ENCODE measurements at regions not wholly inside any gene's neighbourhood (a gene's known extent, or its start where the extent isn't known, plus 50 kb on each side); places are given as distances from the start of the nearest gene placed in this dataset.

- H3K9ac ChIP-seq (ENCODE audit: low read depth, low read length, poor library complexity) = no peak overlapping the region
- H2AFZ ChIP-seq (ENCODE audit: low read length) = no peak overlapping the region
- H3K23ac ChIP-seq (ENCODE audit: low read depth, low read length, poor library complexity) = no peak overlapping the region
- H2BK120ac ChIP-seq (ENCODE audit: low read depth, low read length) = no peak overlapping the region
- DNase-seq (ENCODE audit: low spot score) = no peak
- H4K91ac ChIP-seq (ENCODE audit: low read depth, low read length, poor library complexity) = no peak overlapping the region
- H2AK5ac ChIP-seq (ENCODE audit: low read depth, low read length) = no peak overlapping the region
- no peak overlapping the region for H3K27ac ChIP-seq (replicated peaks; ENCODE audit: low read length)
- no peaks in the 10 kb centered on the region for H3K36me3 ChIP-seq (replicated peaks in 1 of 2; ENCODE audit: control insufficient read depth in 2 of 2, insufficient read depth in 2 of 2, low read length in 2 of 2)
- no peak overlapping the region for H3K4me2 ChIP-seq (ENCODE audit: insufficient read depth, low read length, poor library complexity, severe bottlenecking)
- H3K27me3 ChIP-seq (ENCODE audit: control insufficient read depth in 3 of 3, insufficient read depth in 3 of 3, low read depth in 1 of 3, low read length in 3 of 3) = no peaks in the 10 kb centered on the region
- H2BK12ac ChIP-seq (ENCODE audit: low read length) = no peak overlapping the region
- H2BK5ac ChIP-seq (ENCODE audit: low read length) = no peak overlapping the region
- H3K79me1 ChIP-seq (ENCODE audit: low read depth, low read length) = no peaks in the 10 kb centered on the region
- H3K18ac ChIP-seq (ENCODE audit: low read length) = no peak overlapping the region
- peaks cover 1 to 5% of the 10 kb centered on the region in 2 donors for H3K4me1 ChIP-seq (ENCODE audit: control insufficient read depth in 2 of 2, insufficient read depth in 1 of 2, low read depth in 1 of 2, low read length in 2 of 2)
- no peak overlapping the region for H3K14ac ChIP-seq (ENCODE audit: low read length)
- no peak overlapping the region for H4K8ac ChIP-seq (ENCODE audit: low read depth, low read length)
- no peak overlapping the region for H3K4me3 ChIP-seq (ENCODE audit: low read length in 2 of 2)
- WGBS, 2 donors (ENCODE audit: extremely low coverage in 2 of 2, insufficient read length in 2 of 2, insufficient replicate concordance in 1 of 2) = no CpG with 5 or more reads among the region's 2 CpGs
- H3K4ac ChIP-seq (ENCODE audit: low read length) = no peak overlapping the region
- H3K9me3 ChIP-seq (replicated peaks in 1 of 2; ENCODE audit: control insufficient read depth in 2 of 2, insufficient read depth in 1 of 2, low read depth in 1 of 2, low read length in 2 of 2) = no peaks in the 10 kb centered on the region
- no peak overlapping the region for H2BK15ac ChIP-seq (ENCODE audit: low read length)
Observed at GRCh38 chr11:80587906-80588305, 1147.1 kb upstream of the TENM4 start.

- H3K9ac ChIP-seq (ENCODE audit: low read depth, low read length, poor library complexity) = no peak overlapping the region
- H3K18ac ChIP-seq (ENCODE audit: low read length) = no peak overlapping the region
- no peak overlapping the region for H3K4ac ChIP-seq (ENCODE audit: low read length)
- no peak overlapping the region for H3K14ac ChIP-seq (ENCODE audit: low read length)
- H2BK12ac ChIP-seq (ENCODE audit: low read length) = no peak overlapping the region
- H3K79me1 ChIP-seq (ENCODE audit: low read depth, low read length) = no peaks in the 10 kb centered on the region
- no peak overlapping the region for H2BK120ac ChIP-seq (ENCODE audit: low read depth, low read length)
- no peak overlapping the region for H2BK15ac ChIP-seq (ENCODE audit: low read length)
- peaks cover 0 to 1% of the 10 kb centered on the region in 2 donors for H3K4me1 ChIP-seq (ENCODE audit: control insufficient read depth in 2 of 2, insufficient read depth in 1 of 2, low read depth in 1 of 2, low read length in 2 of 2)
- no CpG with 5 or more reads among the region's 1 CpG for WGBS, 2 donors (ENCODE audit: extremely low coverage in 2 of 2, insufficient read length in 2 of 2, insufficient replicate concordance in 1 of 2)
- H3K9me3 ChIP-seq (replicated peaks in 1 of 2; ENCODE audit: control insufficient read depth in 2 of 2, insufficient read depth in 1 of 2, low read depth in 1 of 2, low read length in 2 of 2) = no peaks in the 10 kb centered on the region
- no peak overlapping the region for H3K4me3 ChIP-seq (ENCODE audit: low read length in 2 of 2)
- no peak overlapping the region for H2AFZ ChIP-seq (ENCODE audit: low read length)
- no peak overlapping the region for H2BK5ac ChIP-seq (ENCODE audit: low read length)
- no peaks in the 10 kb centered on the region for H3K27me3 ChIP-seq (ENCODE audit: control insufficient read depth in 3 of 3, insufficient read depth in 3 of 3, low read depth in 1 of 3, low read length in 3 of 3)
- H4K91ac ChIP-seq (ENCODE audit: low read depth, low read length, poor library complexity) = no peak overlapping the region
- no peak overlapping the region for H3K4me2 ChIP-seq (ENCODE audit: insufficient read depth, low read length, poor library complexity, severe bottlenecking)
- no peak overlapping the region for H3K23ac ChIP-seq (ENCODE audit: low read depth, low read length, poor library complexity)
- H3K27ac ChIP-seq (replicated peaks; ENCODE audit: low read length) = no peak overlapping the region
- H4K8ac ChIP-seq (ENCODE audit: low read depth, low read length) = no peak overlapping the region
- no peak overlapping the region for H2AK5ac ChIP-seq (ENCODE audit: low read depth, low read length)
- H3K36me3 ChIP-seq (replicated peaks in 1 of 2; ENCODE audit: control insufficient read depth in 2 of 2, insufficient read depth in 2 of 2, low read length in 2 of 2) = no peaks in the 10 kb centered on the region
- no peak for DNase-seq (ENCODE audit: low spot score)
Observed at GRCh38 chr11:80586464-80586863, 1145.6 kb upstream of the TENM4 start.

- WGBS, 2 donors (ENCODE audit: extremely low coverage in 2 of 2, insufficient read length in 2 of 2, insufficient replicate concordance in 1 of 2) = no CpG with 5 or more reads among the region's 3 CpGs
- H3K9ac ChIP-seq (ENCODE audit: low read depth, low read length, poor library complexity) = no peak overlapping the region
- H2BK12ac ChIP-seq (ENCODE audit: low read length) = no peak overlapping the region
- H3K18ac ChIP-seq (ENCODE audit: low read length) = no peak overlapping the region
- no peak overlapping the region for H3K27ac ChIP-seq (replicated peaks; ENCODE audit: low read length)
- H3K9me3 ChIP-seq (replicated peaks in 1 of 2; ENCODE audit: control insufficient read depth in 2 of 2, insufficient read depth in 1 of 2, low read depth in 1 of 2, low read length in 2 of 2) = no peaks in the 10 kb centered on the region
- H3K4me1 ChIP-seq (ENCODE audit: control insufficient read depth in 2 of 2, insufficient read depth in 1 of 2, low read depth in 1 of 2, low read length in 2 of 2) = peaks cover 0 to 1% of the 10 kb centered on the region in 2 donors
- no peak overlapping the region for H3K4me3 ChIP-seq (ENCODE audit: low read length in 2 of 2)
- H2BK15ac ChIP-seq (ENCODE audit: low read length) = peak overlapping the region; percentile 49
- no peak overlapping the region for H3K14ac ChIP-seq (ENCODE audit: low read length)
- H4K91ac ChIP-seq (ENCODE audit: low read depth, low read length, poor library complexity) = no peak overlapping the region
- H3K4ac ChIP-seq (ENCODE audit: low read length) = no peak overlapping the region
- peak overlapping the region; percentile 18 for H3K4me2 ChIP-seq (ENCODE audit: insufficient read depth, low read length, poor library complexity, severe bottlenecking)
- no peaks in the 10 kb centered on the region for H3K27me3 ChIP-seq (ENCODE audit: control insufficient read depth in 3 of 3, insufficient read depth in 3 of 3, low read depth in 1 of 3, low read length in 3 of 3)
- DNase-seq (ENCODE audit: low spot score) = no peak
- H2AK5ac ChIP-seq (ENCODE audit: low read depth, low read length) = no peak overlapping the region
- peak overlapping the region; percentile 72 for H2AFZ ChIP-seq (ENCODE audit: low read length)
- no peaks in the 10 kb centered on the region for H3K36me3 ChIP-seq (replicated peaks in 1 of 2; ENCODE audit: control insufficient read depth in 2 of 2, insufficient read depth in 2 of 2, low read length in 2 of 2)
- H3K79me1 ChIP-seq (ENCODE audit: low read depth, low read length) = no peaks in the 10 kb centered on the region
- no peak overlapping the region for H3K23ac ChIP-seq (ENCODE audit: low read depth, low read length, poor library complexity)
- H2BK5ac ChIP-seq (ENCODE audit: low read length) = no peak overlapping the region
- no peak overlapping the region for H2BK120ac ChIP-seq (ENCODE audit: low read depth, low read length)
- no peak overlapping the region for H4K8ac ChIP-seq (ENCODE audit: low read depth, low read length)
Observed at GRCh38 chr11:80584661-80585060, 1143.8 kb upstream of the TENM4 start.

- no peak overlapping the region for H4K91ac ChIP-seq (ENCODE audit: low read depth, low read length, poor library complexity)
- H3K27ac ChIP-seq (replicated peaks; ENCODE audit: low read length) = no peak overlapping the region
- no peaks in the 10 kb centered on the region for H3K79me1 ChIP-seq (ENCODE audit: low read depth, low read length)
- H3K23ac ChIP-seq (ENCODE audit: low read depth, low read length, poor library complexity) = no peak overlapping the region
- no peak overlapping the region for H3K14ac ChIP-seq (ENCODE audit: low read length)
- H2BK15ac ChIP-seq (ENCODE audit: low read length) = no peak overlapping the region
- H3K18ac ChIP-seq (ENCODE audit: low read length) = no peak overlapping the region
- whole genome bisulfite sequencing, 2 donors (ENCODE audit: extremely low coverage in 2 of 2, insufficient read length in 2 of 2, insufficient replicate concordance in 1 of 2) = no CpG with 5 or more reads among the region's 2 CpGs
- H2AFZ ChIP-seq (ENCODE audit: low read length) = no peak overlapping the region
- H4K8ac ChIP-seq (ENCODE audit: low read depth, low read length) = no peak overlapping the region
- no peak overlapping the region for H2BK120ac ChIP-seq (ENCODE audit: low read depth, low read length)
- H3K9ac ChIP-seq (ENCODE audit: low read depth, low read length, poor library complexity) = no peak overlapping the region
- H3K4ac ChIP-seq (ENCODE audit: low read length) = no peak overlapping the region
- DNase-seq (ENCODE audit: low spot score) = no peak
- H2AK5ac ChIP-seq (ENCODE audit: low read depth, low read length) = no peak overlapping the region
- H2BK5ac ChIP-seq (ENCODE audit: low read length) = no peak overlapping the region
- no peaks in the 10 kb centered on the region for H3K27me3 ChIP-seq (ENCODE audit: control insufficient read depth in 3 of 3, insufficient read depth in 3 of 3, low read depth in 1 of 3, low read length in 3 of 3)
- no peak overlapping the region for H3K4me2 ChIP-seq (ENCODE audit: insufficient read depth, low read length, poor library complexity, severe bottlenecking)
- H3K9me3 ChIP-seq (replicated peaks in 1 of 2; ENCODE audit: control insufficient read depth in 2 of 2, insufficient read depth in 1 of 2, low read depth in 1 of 2, low read length in 2 of 2) = peaks cover 0 to 4% of the 10 kb centered on the region in 2 donors
- H3K4me1 ChIP-seq (ENCODE audit: control insufficient read depth in 2 of 2, insufficient read depth in 1 of 2, low read depth in 1 of 2, low read length in 2 of 2) = no peaks in the 10 kb centered on the region
- H2BK12ac ChIP-seq (ENCODE audit: low read length) = no peak overlapping the region
- no peaks in the 10 kb centered on the region for H3K36me3 ChIP-seq (replicated peaks in 1 of 2; ENCODE audit: control insufficient read depth in 2 of 2, insufficient read depth in 2 of 2, low read length in 2 of 2)
- H3K4me3 ChIP-seq (ENCODE audit: low read length in 2 of 2) = no peak overlapping the region
Observed at GRCh38 chr11:80569832-80570231, 1129.0 kb upstream of the TENM4 start.
